Stomach (tissue), 8 donors: ENCODE measurements at regions not wholly inside any gene's neighbourhood (a gene's known extent, or its start where the extent isn't known, plus 50 kb on each side); places are given as distances from the start of the nearest gene placed in this dataset.

ENCODE experiments used
- DNase-seq, 2 donors: peaks; one replicate each; pipeline versions ENCODE4 v3.0.0 to v3.0.0-alpha.2; 2013 to 2019
- H3K27ac ChIP-seq, 5 donors: fragments of 200-600 bp in 4 of 5; sonication (generic) in 4 of 5; one replicate each; pipeline ENCODE4 v1.5.1; 2013 to 2019; ENCODE audit warnings: mild to moderate bottlenecking in 1 of 5, moderate library complexity in 1 of 5
- H3K27me3 ChIP-seq, 3 donors: fragments of 200-600 bp; sonication (generic); one replicate each; pipeline ENCODE4 v1.5.1; 2017 to 2019; ENCODE audit warnings: mixed run types in 1 of 3
- H3K36me3 ChIP-seq, 4 donors: fragments of 200-600 bp; sonication (generic); 1 replicate in 3 of 4; 2 replicates in 1 of 4; pipeline ENCODE4 v1.5.1; 2016 to 2019
- H3K4me1 ChIP-seq, 4 donors: fragments of 200-600 bp; sonication (generic); one replicate each; pipeline ENCODE4 v1.5.1; 2016 to 2019
- H3K4me3 ChIP-seq, 4 donors: fragments of 200-600 bp; sonication (generic) in 3 of 4; one replicate each; pipeline ENCODE4 v1.5.1; 2016 to 2019; ENCODE audit warnings: mild to moderate bottlenecking in 1 of 4
- H3K9me3 ChIP-seq, 4 donors: fragments of 200-600 bp; sonication (generic); one replicate each; pipeline ENCODE4 v1.5.1; 2016 to 2019
- EP300 ChIP-seq: sonication (generic); formaldehyde crosslinking; IDR thresholded peaks from one replicate; pipeline ENCODE4 v1.6.1; 2017; ENCODE audit warnings: antibody characterized with exemption
- POLR2A ChIP-seq, 4 donors: fragments of 450-650 bp; IDR thresholded peaks; one replicate each; pipeline ENCODE4 v1.6.1; 2016; ENCODE audit warnings: antibody characterized with exemption in 4 of 4, control low read depth in 2 of 4, mild to moderate bottlenecking in 1 of 4, moderate library complexity in 1 of 4
- POLR2AphosphoS5 ChIP-seq, 3 donors: sonication (generic); formaldehyde crosslinking; IDR thresholded peaks; one replicate each; pipeline ENCODE4 v1.6.1; 2016; ENCODE audit warnings: antibody characterized with exemption in 3 of 3
- WGBS, 5 donors: extraction: QIAGEN DNeasy Blood & Tissue Kit in 3 of 5; methylation state at CpG; one replicate each; pipeline versions ENCODE4 v1.1.5 to v1.1.7; 2013 to 2018; 5-methylcytosine and 5-hydroxymethylcytosine counted together
- intact Hi-C: fragments of 100-400 bp; cut with DNase I; formaldehyde crosslinking; loops from one replicate; pipeline ENCODE4 v1.15.1; 2023; ENCODE audit warnings: low total_unique reads
- TF ChIP-seq, protein P1 (sequence below), 7 experiments: fragments of 450-650 bp in 4 of 7; fragments of 200-600 bp in 3 of 7; sonication (generic) in 3 of 7; IDR thresholded peaks; one replicate each; pipeline ENCODE4 v1.5.1; 2016 to 2019; ENCODE audit warnings: antibody characterized with exemption in 7 of 7, control low read depth in 2 of 7, mild to moderate bottlenecking in 1 of 7
- donor health status: healthy with polysubstance abuse.
- donor health status: Bipolar disorder and iron deficiency.
- donor health status: healthy.

DNA sequence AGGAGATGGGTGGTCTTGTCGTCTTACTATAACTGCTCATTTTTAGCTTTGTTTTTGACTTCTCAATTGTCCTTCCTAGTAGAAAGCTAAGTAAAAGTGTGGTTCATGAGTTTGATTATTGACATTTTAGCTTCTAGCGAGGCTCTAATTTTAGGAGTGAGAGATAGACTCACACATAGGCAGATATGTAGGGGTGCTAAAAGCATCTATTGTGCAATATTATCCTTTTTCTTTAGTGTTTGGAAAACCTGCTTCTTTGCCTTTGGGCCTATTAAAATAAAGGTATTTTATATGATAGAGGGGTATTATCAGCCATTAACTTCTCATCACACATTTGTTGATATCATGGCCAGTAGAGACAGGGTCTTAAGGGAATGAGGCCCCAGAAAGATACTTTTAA lies 195.3 kb downstream of the SPRY1 start:
- Histone ChIP-seq H3K4me3 (no peak overlapping the region), H3K27ac (no peak overlapping the region), H3K36me3 (no peaks in the 10 kb centered on the region), H3K27me3 (no peaks in the 10 kb centered on the region), H3K4me1 (peaks cover 0 to 24% (median 12%) of the 10 kb centered on the region in 4 donors), H3K9me3 (no peaks in the 10 kb centered on the region)
- WGBS, 5 donors: 94 to 97% (median 95%) methylated on average over 2 of the region's 2 CpGs
- intact Hi-C loops: no loop called here
- TF ChIP-seq EP300: no peak
- TF ChIP-seq, protein P1, sequence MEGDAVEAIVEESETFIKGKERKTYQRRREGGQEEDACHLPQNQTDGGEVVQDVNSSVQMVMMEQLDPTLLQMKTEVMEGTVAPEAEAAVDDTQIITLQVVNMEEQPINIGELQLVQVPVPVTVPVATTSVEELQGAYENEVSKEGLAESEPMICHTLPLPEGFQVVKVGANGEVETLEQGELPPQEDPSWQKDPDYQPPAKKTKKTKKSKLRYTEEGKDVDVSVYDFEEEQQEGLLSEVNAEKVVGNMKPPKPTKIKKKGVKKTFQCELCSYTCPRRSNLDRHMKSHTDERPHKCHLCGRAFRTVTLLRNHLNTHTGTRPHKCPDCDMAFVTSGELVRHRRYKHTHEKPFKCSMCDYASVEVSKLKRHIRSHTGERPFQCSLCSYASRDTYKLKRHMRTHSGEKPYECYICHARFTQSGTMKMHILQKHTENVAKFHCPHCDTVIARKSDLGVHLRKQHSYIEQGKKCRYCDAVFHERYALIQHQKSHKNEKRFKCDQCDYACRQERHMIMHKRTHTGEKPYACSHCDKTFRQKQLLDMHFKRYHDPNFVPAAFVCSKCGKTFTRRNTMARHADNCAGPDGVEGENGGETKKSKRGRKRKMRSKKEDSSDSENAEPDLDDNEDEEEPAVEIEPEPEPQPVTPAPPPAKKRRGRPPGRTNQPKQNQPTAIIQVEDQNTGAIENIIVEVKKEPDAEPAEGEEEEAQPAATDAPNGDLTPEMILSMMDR (IDR thresholded peaks at IDR 0.05): no peak
- no peak for TF ChIP-seq POLR2AphosphoS5 (IDR thresholded peaks at IDR 0.05)
- TF ChIP-seq POLR2A (IDR thresholded peaks at IDR 0.05): no peak
- DNase-seq: no peak

DNA sequence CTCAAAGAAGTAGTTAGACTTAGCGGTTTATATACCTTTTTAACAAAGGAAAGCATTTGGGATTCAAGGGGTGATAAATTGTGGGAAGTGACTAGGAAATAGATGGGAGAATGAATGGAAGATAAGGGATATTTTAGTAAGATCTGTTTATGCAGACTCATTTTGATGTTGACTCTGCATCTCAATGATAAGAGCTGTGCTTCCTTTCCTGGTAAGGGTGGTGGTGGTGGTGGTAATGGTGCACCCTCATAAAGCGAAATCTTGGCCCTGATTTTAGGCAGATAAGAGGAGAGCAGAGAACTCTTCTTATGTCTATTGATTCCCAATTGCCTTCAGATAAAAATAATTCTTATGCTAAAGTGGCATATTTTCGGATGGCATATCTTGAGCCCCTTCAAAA lies 197.1 kb downstream of the SPRY1 start:
- 82 to 93% (median 86%) methylated on average over 3 of the region's 3 CpGs for WGBS, 5 donors
- no peak for DNase-seq
- Histone ChIP-seq H3K36me3 (no peaks in the 10 kb centered on the region), H3K9me3 (no peaks in the 10 kb centered on the region), H3K4me1 (peaks cover 0 to 11% (median 2%) of the 10 kb centered on the region in 4 donors), H3K4me3 (no peak overlapping the region), H3K27ac (no peak overlapping the region), H3K27me3 (no peaks in the 10 kb centered on the region)
- intact Hi-C loops: no loop called here
- TF ChIP-seq POLR2AphosphoS5 (IDR thresholded peaks at IDR 0.05): no peak
- no peak for TF ChIP-seq POLR2A (IDR thresholded peaks at IDR 0.05)
- no peak for TF ChIP-seq EP300
- TF ChIP-seq, protein P1 (IDR thresholded peaks at IDR 0.05): no peak

DNA sequence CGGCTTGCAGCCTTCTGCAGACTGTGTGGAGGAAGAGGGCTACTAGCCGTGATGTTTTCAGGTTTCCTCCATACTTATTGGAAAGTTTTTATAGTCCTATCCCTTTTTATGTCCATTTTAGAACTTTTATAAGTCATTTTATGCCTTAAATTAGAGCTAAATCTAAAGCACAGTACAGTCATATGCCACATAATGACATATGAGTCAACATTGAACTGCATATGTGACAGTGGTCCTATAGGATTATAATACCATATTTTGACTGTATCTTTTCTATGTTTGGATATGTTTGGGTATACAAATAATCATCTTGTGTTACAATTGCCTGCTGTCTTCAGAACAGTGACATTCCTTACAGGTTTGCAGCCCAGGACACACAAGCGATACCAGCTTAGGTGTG lies 200.2 kb downstream of the SPRY1 start:
- 89 to 92% (median 90%) methylated on average over 3 of the region's 3 CpGs for WGBS, 5 donors
- DNase-seq: no peak
- intact Hi-C loops: no loop called here
- Histone ChIP-seq H3K9me3 (no peaks in the 10 kb centered on the region), H3K27ac (no peak overlapping the region), H3K4me3 (no peak overlapping the region), H3K36me3 (no peaks in the 10 kb centered on the region), H3K27me3 (no peaks in the 10 kb centered on the region), H3K4me1 (peaks cover 0 to 24% (median 21%) of the 10 kb centered on the region in 4 donors)
- TF ChIP-seq POLR2A (IDR thresholded peaks at IDR 0.05) (no peak), EP300 (no peak), POLR2AphosphoS5 (IDR thresholded peaks at IDR 0.05) (no peak)
- TF ChIP-seq, protein P1 (IDR thresholded peaks at IDR 0.05): no peak

DNA sequence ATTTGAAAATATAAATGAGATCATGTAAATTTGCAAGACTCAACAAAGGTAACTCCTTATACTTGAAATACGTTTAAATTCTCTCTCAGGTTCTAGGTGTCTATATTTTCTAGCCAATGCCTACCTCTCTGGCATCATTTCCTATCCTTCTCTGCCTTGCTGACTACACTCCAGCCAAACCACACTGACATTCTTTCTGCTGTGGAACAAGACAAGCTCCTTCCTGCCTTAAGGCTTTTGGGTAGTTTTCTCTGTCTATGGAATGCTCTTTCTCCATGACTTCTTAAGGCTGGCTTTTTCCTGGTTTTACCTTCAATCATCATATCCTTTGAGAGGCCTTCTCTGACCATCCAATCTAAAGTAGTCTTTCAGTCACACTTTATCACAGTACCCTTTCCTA lies 201.0 kb downstream of the SPRY1 start:
- TF ChIP-seq, protein P1 (IDR thresholded peaks at IDR 0.05): no peak
- TF ChIP-seq EP300 (no peak), POLR2A (IDR thresholded peaks at IDR 0.05) (no peak), POLR2AphosphoS5 (IDR thresholded peaks at IDR 0.05) (no peak)
- no peak overlapping the region for H3K4me3 ChIP-seq
- WGBS, 5 donors: 61 to 80% (median 76%) methylated on average over 1 of the region's 1 CpG
- no peaks in the 10 kb centered on the region for H3K9me3 ChIP-seq
- intact Hi-C loops: no loop called here
- H3K36me3 ChIP-seq: no peaks in the 10 kb centered on the region
- DNase-seq: no peak
- peak overlapping the region in 1 of 5 donors; percentile 1 for H3K27ac ChIP-seq
- no peaks in the 10 kb centered on the region for H3K27me3 ChIP-seq
- peaks cover 0 to 24% (median 21%) of the 10 kb centered on the region in 4 donors for H3K4me1 ChIP-seq
